NOMO-1 treated with DMSO at 0.1 percent for 48 hours (cell line): ENCODE measurements at regions not wholly inside any gene's neighbourhood (a gene's known extent, or its start where the extent isn't known, plus 50 kb on each side); places are given as distances from the start of the nearest gene placed in this dataset.

ENCODE experiments used
- DNase-seq: peaks from one replicate; lab custom pipeline; 2025; ENCODE audit not compliant: unreplicated experiment; lab: John Stamatoyannopoulos, UW

DNA sequence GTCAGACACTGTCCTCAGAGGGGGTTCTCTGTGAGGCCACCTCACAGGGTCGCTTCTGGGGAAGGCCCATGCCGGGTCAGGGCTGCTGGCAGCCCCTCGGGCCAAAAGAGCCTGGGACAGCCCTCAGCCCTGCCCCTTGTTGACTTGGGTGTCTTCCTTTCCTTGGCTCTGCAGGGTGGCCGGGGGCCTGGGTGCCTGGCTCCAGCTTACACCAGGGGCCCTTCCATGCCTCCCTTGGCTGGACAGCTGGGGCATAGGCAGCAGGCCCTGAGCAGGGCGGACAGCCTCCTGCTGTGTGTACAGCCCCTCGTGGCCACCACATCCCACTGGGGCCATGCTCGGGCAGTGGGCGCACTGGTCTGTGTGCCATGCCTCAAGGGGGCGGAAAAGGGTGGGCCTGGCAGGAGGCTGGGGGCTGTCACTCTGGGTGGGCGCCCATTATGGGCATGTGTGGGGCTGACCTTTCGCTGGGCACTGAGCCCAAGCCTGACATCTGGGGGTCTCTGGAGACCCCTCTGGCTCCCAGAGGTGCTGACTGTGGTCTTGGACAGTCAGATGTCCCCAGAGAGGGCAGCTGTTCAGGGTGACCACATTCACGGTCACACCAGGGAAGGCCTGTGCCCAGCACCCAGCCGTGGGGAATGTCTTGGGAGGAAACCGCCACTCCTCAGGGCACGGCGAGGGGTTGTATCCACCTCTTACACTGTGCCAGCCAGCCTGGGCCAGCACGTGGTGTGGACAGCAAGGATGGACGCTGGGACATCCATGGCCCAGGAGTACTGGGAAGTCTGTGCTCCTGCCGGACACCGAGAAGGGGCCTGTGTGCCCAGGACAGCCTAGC, 313.3 kb downstream of the TMEM121 start:
- no peak for DNase-seq

DNA sequence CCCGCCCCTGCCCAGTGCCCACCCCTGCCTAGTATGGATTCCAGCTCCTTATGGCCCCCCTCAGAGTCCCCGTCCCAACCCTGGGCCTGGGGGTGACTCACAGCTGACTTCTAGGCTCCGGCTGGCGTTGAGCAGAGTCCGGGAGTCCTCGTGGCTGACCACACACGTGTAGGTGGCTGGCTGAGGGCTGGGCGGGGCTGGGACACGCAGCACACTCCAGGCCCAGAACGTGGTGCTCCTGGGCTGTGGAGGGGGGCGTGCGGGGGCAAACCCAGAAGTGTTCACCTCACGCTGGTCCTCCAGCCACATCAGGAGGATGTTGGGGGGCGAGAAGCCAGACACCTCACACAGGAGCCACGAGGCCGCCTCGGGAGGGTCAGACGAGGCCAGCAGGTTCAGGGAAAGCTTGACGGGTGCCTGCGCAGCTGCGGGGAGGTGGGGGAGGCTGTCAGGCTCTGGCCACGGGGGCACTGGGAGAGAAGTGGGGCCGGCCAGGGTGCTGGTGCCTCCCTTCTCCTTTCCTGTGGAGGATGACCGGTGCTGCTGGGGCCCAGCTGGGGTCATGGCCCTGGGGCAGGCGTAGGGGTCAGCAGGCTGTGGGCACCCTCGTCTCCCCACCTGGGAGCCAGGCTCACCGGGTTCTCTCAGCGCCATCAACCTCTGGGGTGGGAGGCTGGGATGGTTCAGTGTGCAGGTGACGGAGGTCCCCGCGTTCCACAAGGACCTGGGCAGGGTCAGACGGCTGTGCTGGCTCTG, 314.1 kb downstream of the TMEM121 start:
- no peak for DNase-seq

GRCh38 chr14:105841022-105842009, 314.9 kb downstream of the TMEM121 start:
- DNase-seq: no peak

DNA sequence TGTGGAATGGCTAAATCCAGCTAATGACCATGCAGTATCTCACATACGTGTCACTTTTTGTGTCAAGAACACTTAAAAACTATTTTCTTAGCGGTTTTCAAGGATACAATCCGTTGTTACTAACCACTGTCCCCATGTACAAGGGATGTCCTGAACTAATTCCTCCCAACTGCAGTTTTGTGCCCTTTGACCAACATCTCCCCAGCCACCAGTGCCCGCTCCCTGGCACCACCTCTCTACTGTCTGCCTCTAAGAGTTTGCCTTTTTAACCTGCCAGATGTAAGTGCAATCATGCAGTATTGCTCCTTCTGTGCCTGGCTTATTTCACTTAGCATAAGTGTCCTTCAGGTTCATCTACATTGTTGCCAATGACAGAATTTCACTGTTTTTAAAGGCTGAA, 315.7 kb downstream of the TMEM121 start:
- no peak for DNase-seq

- DNase-seq: no peak
Observed at GRCh38 chr14:105843444-105844046, 317.2 kb downstream of the TMEM121 start.

- DNase-seq: no peak
Observed at GRCh38 chr14:105844047-105844630, 317.8 kb downstream of the TMEM121 start.

- no peak for DNase-seq
Observed at GRCh38 chr14:105844810-105845724, 318.7 kb downstream of the TMEM121 start.

GRCh38 chr14:105845725-105846309, 319.4 kb downstream of the TMEM121 start:
- no peak for DNase-seq

DNA sequence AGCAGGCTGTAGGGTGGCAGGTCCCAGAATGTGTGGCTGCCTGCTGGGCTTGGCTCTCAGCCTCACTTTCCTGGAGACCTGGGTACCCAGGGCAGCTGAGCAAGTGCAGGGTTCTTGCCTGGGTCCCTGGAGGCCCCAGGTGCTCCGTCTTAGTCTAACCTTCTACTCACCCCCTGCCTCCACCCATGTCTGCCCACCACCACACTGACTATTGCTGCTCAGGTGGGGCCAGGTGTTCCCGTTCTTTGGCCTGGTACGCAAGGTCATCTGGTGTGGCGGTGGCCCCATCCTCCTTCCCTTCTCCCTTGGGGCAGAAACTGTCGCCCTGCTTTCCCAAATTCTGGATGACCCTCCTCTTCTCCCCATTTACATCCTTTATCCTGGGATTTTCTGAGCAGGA, 319.9 kb downstream of the TMEM121 start:
- DNase-seq: no peak

DNA sequence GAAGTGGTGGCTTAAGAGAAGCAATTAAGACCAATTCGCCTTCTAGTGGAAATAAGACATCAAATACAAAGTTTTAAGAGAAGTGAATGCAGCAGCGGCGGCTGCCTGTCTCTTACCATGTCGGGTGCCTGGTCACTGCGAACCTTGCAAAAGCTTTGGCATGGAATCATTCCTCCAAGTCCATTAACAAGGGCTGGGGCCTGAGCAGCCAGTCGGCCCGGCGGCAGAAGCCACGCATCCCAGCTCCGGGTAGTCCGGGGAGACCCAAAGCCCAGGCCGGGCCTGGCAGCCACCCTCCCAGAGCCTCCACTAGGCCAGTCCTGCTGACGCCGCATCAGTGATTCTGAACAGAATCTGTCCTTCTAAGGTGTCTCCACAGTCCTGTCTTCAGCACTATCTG, 321.0 kb downstream of the TMEM121 start:
- no peak for DNase-seq

GRCh38 chr14:105848570-105848969, 322.2 kb downstream of the TMEM121 start:
- DNase-seq: no peak

DNA sequence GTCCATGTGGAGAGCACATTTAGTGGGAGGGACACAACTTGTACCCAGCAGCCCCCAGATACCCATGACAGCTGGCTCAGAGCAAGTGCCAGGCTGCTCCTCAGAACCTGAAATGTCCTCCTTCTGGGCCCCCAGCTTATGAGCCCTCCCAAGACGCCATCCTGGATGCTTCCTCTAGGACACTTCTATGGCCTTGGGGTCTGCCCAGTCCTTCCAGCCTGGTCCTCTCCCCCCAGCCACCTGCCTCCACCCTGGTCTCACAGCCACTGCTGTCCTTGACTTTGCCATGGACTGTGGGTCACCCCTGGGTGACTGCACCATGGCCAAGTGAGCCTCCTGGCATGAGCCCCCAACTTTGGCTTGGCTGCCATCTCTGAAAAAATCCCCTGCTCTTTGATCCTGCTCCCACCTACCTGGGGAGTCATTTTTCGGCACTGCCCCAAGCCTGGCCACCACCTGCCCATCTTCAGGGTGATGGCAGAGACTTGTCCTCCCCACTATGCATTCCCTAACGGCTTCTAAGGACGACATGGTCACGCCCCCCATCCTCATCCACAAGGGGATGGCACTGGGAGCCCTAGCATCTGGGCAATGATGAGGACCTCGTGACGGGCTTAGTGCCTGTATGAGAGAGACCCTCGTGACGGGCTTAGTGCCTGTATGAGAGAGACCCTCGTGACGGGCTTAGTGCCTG, 323.7 kb downstream of the TMEM121 start:
- no peak for DNase-seq

DNA sequence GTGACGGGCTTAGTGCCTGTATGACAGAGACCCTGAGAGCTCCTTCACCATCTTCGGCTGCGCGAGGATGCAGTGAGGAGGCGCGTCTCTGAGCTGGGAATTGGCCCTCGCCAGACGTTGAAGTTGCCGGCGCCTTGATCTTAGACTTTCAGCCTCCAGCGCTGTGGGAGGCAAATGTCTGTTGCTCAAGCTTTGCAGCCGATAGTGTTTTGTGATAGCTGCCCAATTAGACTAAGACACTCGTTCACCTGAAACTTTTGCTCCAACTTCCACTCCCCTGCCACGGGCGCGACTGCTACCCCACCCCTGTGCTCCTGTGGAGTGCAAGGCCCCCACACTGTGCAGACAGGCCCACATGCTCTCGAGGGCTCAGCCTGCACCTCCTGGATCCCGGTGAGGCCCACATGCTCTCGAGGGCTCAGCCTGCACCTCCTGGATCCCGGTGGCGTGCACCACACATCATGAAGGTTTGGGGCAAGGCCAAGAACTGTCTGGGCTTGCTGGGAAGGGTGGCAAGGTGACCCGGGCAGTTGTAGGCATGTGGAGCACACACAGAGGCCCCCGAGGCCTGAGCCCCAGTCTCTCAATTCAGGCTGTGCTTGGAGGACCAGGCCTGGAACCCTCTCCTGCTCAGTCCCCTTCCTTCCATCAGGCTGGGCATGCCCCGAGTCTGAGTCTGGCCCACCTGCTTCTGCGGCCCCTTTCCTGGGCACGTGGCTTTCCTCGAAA, 324.6 kb downstream of the TMEM121 start:
- DNase-seq: no peak

DNA sequence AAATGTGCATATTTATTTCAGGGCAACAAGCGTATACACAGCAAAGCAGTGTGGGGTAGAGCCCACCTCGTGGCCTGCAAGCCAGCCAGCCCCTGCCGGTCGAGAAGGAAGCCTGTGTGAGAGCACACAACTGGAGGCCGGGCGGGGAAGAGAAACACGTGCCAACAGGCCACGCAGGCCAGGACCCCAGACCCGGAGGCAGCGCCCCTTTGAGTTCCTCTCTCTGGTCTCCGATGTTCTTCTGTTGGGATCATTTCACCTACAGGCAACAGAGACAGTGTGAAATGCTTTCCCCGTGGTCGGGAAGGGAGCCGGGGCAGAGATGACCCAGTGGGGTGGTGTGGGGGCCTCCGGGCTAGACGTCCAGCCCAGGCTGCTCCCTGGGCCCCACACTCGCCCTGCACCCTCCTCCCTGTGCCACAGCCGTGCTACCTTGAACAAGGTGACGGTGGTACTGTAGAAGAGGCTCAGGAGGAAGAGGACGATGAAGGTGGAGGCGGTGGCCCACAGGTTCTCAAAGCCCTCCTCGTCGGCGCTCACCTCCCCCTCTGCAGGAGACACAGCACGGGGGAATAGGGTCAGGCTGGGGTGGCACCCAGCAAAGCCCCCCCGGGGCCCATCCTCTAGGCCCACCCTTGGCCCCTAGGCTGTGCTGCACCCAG, 325.5 kb downstream of the TMEM121 start:
- DNase-seq: no peak

DNA sequence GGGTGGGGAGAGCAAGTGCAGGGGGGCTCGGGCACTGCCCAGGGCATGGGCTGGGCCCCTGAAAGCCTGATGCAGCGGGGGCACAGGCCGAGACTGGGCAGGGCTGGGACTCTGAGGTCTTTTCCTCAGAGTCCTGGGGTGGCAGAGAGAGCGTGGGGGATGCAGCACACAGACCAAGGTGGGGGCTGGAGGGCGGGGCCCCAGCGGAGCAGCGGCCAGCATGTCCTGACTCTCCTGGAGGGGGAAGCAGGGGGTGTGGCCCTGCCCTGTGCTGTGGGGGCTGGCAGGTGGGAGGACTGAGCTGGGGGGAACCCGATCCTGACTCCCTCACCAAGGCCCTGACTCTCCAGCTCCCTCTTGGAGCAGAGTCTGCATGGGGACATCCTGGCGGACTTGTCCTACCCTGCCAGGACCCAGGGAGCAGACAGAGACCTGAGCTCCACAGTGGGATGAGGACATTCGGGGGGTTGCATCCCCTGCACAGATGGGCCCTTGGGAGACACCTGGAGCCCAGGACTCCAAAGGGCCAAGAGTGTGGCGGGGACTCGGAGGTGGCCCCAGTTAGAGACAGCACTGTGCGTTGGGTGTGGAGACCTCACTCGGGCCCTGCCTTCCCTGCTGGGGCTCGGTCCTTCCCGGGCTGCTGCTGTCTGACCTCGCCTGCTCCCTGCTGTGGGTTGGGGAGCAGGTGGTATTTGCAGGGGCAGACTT, 326.1 kb downstream of the TMEM121 start:
- DNase-seq: no peak

- no peak for DNase-seq
Observed at GRCh38 chr14:105853089-105853906, 326.9 kb downstream of the TMEM121 start.
